ENCODE measurements at regions not wholly inside any gene's neighbourhood (a gene's known extent, or its start where the extent isn't known, plus 50 kb on each side); places are given as distances from the start of the nearest gene placed in this dataset.
"Not testable (repeated sequence)": the region's sequence is repeated elsewhere in the genome, so short reads cannot be mapped to it uniquely, and the experiment has no call there.

DNA sequence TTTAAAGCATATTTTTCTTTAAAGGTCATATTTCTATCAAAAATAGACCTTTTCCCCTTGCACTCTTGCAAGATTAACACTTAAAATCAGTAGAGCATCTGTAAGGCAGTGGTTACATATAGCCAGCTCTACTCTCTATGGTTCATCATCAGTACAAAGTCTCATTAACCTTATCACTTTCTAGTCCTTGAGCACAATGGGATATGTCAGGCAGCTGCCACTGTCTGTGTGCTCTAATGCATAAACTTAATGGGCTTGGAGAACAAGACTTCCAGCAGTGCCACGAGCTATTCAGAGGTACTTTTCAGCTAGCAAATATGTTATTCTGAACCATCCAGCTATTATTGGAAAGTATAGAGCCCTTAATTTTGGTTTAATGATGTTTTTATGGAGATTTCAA, 393.7 kb downstream of the GASK1B start:
- no peak for DNase-seq (ENCODE audit: low read depth)

DNA sequence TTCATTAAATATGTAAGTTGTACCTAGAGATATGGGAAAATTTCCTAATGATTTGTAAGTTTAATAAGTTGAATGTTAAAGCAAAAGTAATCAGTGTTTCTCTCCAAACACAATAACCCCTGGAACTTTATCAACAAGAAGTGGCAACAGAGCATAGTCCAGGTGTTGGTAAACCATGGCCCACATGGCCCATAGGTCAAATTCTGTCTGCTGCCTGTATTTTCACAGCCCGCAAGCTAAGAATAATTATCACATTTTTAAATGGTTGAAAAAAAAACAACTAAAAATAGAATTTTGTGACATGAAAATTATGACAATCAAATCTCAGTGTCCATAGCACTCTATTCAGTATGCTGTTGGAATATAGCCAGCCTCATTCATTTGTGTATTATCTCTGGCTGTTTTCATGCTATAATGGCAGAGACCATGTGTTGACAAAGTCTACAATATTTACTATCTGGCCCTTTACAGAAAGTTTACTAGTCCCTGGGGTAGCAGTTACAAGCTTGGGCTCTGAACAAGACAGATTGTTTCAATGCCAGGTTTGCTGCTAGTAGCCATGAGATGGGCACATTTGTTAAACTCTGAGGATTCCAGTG, 395.8 kb downstream of the GASK1B start:
- DNase-seq (ENCODE audit: low read depth), result no peak

DNA sequence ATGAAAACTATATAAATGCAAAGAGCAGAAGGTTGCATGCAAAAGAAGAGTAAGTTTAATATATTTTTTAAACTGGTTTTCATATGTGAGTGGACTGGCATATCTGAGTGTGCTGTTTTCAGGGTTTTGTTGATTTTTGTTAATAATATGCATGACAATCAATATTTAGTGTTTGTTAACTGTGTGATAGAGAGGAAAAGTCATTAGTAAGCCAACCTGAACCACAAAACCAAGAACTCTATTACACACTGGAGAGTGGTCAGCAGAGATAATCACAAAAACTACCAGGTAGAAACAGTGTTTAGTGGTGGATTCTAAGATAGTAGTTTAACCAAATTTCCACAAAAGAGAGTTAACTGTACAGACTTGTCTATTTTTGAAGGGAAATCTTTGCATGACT, 396.9 kb downstream of the GASK1B start:
- no peak for DNase-seq (ENCODE audit: low read depth)

DNA sequence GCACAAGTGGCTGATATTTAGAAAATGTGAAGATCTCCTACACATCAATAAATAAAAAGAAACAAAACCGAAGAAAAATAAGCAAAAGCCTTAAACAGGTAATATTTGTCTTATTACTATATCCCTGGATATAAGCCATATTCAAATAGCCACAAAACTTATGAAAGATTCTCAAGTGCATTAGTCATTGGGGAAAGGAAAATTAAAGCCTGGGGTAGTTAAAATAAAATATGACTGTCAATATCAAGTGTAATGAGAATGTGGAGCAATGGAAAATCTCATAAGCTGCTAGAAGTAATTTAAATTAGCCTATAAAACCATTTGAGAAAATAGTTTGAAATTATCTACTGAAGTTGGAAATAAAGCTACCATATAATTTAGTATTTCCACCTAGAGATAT, 399.9 kb downstream of the GASK1B start:
- DNase-seq (ENCODE audit: low read depth), result no peak

DNA sequence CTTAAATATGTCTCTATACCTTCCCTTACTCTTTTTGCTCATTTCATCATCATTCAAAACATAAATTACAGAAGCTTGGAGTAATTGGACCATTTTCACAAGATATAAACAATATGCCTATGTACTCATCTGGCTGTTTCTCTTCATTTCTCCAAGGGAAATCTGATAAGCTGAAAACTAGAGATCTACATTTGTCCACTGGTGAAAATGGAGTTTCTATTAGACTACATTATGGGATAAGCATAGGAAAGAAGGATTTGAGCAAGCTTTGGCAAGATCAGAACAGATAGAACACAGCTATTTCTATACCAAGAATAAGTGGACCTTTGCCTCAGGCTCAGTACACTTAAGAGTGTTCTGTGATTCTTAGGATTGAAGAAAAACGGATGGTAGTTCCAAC, 404.4 kb downstream of the GASK1B start:
- DNase-seq (ENCODE audit: low read depth), result no peak

DNA sequence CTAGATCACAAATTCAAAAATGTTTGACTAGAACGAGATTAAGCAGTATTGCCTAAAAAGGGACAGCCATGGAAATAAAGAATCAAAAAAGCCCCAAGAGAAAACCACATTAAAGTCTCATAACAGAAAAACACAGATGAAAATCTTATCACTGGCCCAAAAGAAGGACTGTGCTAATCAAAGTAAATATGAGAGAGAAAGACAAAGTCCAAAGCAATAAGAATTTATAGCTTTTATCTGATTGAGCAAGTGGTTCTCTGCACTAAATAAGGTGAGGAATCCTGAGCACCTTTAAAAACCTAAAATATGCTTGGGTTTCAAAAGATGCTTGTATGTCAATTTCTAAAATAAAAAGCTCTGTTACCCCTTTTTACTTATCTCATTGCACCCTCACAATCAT, 409.3 kb downstream of the GASK1B start:
- no peak for DNase-seq (ENCODE audit: low read depth)

DNA sequence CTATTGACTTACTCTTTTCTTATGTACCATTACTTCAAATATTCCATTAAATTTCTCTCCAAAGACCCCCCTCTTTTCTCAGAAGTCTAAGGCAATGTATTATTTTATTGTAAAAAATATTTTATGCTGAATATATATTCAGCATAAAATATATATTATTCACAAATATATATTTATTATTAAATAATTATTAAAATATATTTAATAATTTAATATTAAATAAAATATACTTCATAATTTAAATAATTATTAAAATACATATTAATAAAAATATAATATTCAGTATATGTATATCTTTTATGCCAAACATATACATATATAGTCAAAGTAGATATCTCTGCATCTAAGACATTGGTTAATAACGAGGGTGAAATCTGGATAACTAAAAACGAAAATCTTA, 418.4 kb downstream of the GASK1B start:
- DNase-seq (ENCODE audit: low read depth), result no peak

DNA sequence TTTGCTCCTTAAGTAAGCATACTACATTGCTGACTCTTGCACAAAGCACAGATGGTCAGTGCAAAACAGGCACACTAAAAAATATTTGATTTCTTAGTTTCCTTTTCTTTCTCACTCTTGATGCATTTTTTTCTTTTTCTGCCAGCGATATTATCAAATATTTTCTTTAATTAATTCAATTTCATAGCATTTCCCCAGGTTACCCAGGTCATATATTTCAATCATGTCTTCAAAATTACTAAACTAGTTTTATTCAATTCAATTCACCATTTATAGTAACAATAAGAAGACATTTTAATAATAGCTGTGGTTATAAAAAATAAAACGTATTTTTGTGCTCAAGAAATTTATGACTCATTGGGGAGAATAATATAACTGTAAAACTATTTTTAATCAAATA, 421.2 kb downstream of the GASK1B start:
- no peak for DNase-seq (ENCODE audit: low read depth)

DNA sequence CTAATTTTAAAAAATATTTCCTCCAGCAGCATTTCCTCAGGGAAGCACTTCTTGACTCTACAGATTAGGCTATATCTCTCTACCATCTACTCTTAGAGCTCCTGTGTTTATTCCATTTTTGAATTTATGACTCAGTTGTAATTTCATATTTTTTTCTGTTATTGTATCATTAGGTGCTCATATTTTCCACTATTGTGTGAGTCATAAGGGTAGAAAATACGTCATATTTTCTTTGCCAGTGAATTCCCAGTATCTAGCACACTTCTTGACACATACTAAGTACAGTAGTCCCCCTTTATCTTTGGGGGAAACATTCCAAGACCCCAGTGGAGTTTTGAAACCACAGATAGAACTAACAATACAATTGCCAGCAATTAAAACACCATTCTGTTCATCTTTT, 431.2 kb downstream of the GASK1B start:
- no peak for DNase-seq (ENCODE audit: low read depth)

DNA sequence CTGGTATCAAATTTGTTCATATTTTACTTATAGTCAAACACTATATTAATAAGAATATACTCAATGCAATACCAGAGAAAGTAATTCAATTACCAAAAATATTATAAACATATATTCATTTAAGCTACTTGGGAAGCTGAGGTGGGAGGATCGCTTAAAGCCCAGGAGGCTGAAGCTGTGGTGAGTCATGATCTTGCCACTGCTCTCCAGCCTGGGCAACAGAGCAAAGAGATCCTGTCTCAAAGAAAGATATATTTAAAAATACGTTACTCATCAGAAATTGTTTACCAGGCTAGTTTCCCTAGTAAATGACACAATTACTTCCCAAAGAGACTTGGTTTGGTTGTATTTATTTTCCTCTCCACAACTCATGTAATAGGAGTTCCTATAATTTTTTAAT, 433.6 kb downstream of the GASK1B start:
- DNase-seq (ENCODE audit: low read depth), result no peak

DNA sequence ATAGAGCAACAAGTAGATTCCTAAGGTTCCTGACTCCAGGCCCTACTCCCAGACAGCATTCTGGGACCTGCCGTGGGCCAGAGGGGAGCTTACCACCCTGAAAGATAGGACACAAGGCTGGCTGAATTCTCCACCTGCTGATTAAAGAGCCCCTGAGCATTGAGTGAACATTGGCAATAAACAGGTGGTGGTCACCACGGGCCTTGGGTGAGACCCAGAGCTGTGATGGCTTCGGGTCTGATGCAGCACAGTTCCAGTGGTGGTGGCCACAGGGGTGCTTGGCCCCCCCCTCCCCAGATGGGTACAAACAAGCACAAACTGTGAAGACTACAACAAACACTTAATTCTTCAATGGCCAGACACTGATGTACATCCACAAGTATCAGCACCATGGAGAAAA, 444.6 kb downstream of the GASK1B start:
- DNase-seq (ENCODE audit: low read depth), result no peak

DNA sequence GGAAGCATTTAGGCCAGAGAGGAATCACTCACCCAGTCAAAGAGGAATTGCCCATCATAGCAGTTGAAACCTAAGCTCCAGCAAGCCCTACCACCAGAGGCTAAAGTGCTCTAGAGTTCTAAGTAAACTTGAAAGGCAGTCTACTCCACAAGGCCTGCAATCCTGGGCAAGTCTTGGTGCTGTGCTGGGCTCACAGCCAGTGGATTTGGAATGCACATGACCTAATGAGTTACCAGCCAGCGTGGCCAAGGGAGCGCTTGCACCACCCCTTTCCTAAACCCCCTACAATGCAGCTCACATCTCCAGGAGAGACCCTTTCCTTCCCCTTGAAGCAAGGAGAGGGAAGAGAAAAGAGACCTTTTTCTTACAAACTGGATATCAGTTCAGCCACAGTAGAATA, 445.7 kb downstream of the GASK1B start:
- no peak for DNase-seq (ENCODE audit: low read depth)

DNA sequence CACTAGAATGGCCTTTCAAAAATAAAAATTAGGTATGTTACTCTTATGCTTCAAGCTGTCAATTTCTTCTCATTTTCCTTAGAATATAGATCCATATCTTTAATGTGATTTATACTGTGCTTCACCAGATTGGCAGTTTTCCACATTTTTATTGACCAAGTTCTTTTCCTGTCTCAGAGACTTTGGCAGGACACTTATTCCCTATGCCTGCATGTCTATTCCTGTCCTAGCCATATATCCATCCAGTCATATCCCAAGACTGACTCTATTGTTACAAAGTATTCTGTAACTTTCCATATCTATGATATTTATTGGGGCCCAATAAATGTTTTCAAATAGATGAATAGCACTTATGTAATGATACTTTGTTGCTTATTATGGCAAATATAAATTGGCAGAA, 450.7 kb downstream of the GASK1B start:
- no peak for DNase-seq (ENCODE audit: low read depth)

DNA sequence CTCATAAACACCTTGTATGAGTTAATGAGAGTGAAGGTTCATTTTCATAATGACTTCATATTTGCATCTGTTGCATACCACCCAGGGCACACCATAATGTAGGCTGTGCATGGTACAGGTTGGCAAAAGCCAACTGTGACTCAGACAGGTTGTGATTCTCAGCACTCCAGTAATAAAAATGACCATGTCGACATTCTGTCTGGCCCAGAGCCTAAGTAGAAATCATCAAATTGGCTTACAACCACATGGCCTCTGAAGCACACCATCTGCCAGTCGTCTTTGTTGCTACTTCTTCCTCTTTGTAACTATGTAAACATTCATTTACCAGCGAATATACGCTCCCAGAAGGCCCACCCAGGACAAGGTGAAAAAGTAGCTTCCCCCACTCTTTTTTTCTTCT, 459.5 kb downstream of the GASK1B start:
- DNase-seq (ENCODE audit: low read depth), result no peak

DNA sequence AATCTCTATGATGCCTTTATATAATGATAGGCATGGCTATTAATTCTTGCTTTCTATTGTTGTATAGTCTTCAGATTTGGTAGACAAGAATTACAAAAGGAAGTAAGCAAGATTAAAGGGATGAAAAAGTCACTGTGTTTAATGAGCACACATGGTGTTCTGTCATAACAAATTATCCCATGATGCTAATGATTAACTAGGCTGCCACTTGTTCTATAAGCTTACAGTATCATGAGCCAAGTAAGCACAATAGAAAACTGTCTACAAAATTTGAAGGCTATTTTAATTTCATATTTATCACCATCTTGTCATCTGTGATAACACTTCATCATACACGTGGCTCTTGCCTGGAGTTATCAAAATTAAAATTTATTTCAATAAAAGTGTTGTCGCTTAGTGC, 466.7 kb downstream of the GASK1B start:
- DNase-seq (ENCODE audit: low read depth), result no peak

DNA sequence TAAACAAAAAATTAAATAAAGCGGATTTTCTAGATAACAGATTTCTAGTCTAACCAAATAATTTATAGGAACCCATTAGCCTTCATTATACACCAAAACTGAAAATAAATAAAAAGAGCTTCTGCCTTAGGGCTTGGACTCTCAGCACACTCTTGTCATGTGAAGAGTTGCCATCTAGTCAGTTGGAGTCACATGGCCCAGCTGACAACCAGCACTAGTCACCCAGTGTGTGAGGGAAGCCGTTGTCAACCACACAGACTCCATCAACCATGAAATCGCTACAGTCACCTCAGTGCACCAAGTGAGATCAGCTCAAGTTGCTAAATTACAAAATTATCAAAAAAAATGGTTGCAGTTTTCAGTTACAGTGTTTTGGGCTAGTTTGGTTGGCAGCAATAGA, 470.0 kb downstream of the GASK1B start:
- no peak for DNase-seq (ENCODE audit: low read depth)

DNA sequence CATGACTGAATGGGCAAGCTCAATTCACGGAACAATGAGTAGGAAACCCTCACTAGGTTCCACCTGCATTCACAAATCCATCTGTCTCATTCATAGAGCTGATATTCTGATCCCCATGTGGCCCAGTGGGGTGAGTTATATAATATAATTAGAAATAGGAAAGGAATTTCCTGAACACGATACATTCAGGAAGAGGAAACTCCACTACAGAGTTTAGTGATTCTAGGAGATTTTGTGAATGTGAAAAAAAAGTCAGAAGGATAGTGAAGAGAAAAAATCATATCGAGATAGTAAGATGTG, 471.2 kb downstream of the GASK1B start:
- DNase-seq (ENCODE audit: low read depth), result no peak

DNA sequence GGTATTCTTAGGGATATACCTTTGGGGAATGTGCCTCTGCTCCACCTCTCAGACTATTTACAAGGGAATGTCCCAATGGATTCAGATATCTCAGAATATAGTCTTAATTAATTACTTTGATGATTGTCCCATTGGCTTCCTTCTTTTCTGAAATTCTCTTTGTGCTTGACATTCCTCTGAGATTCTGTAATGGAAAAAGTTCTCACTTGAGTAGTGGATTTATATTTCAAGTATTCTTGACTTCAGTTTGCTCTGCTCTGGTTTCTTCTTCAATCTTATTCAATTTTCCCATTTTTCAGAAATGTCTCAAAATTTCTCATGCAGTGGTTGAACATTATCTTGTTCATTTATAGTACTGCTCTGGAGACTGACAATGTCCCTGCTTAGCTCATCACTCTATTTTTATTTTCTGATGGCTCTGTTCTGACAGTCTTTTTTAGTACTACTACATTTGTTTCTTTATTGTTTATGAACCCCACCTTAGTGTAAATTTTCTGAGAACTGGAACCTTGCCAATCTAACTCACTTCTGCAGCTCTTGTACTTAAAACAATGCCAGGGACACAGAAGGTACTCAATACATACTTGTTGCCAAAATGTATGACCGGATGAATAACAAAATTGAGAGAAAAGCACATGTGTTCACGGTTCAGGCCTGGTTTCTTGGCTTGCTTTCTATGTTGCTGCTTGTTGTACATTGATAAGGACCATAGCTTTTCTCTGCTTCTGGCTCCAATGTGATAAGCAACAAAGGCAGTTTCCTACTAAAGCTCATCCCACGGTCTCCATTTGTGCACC, 471.7 kb downstream of the GASK1B start:
- DNase-seq (ENCODE audit: low read depth), result no peak

DNA sequence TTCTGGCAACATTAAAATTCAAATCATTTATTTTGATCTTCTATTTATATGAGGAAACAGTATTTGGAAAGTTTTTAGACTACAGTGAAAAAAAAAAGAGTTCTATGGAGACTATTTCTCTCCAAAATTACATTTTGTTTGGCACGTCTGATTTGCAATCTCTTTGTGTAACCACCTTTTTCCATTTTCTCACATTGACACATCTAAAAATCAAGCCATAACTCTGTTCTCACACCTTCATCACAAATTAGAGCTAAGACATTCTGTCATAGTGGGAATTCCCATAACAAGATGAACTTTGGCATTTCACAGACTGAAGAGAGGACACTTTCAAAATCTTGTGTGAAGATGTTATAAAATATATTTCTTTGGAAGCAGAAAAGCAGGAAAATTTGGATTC, 468.9 kb downstream of the GRIA2 start:
- DNase-seq (ENCODE audit: low read depth), result no peak

DNA sequence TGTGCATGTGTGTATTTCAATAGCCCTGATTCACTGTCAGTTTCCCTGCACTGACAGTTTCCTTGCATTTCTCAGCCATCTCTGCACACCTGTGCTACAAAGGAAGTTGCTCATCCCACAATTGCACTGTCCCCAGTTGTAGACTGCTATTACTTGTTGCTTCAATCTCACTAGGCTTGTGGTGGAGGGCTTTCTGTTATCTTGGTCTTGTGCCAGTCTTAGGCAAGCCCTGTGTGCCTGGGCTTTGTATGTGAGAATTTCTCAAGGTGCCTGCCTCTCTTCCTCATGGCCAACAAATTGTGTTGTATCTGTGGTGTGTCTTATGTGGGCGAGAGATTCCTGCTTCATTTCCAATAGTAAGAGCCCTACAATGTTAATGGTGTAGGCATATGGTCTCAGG, 467.4 kb downstream of the GRIA2 start:
- DNase-seq (ENCODE audit: low read depth), result no peak

DNA sequence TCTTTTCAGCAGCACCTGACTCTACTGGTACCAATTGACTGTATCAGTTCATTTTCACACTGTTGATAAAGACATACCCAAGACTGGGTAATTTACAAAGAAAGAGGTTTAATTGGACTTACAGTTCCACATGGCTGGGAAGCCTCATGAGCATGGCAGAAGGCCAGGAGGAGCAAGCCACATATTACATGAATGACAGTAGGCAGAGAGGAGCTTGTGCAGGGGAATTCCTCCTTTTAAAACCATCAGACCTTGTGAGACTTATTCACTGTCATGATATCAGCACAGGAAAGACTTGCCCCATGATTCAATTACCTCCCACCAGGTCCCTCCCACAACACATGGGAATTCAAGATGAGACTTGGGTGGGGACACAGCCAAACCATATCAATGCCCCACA, 458.8 kb downstream of the GRIA2 start:
- not testable (repeated sequence) for DNase-seq (ENCODE audit: low read depth)

DNA sequence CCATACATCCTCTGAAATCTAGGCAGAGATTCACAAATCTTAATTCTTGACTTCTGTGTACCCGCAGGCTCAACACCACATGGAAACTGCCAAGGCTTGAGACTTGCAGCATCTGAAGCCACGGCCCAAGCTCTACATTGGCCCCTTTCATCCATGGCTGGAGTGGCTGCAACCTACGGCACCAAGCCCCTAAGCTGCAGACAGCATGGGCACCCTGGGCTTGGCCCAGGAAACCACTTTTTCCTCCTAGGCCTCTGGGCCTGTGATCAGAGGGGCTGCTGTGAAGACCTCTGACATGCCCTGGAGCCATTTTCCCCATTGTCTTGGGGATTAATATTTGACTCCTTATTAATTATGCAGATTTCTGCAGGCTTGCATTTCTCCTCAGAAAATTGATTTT, 457.9 kb downstream of the GRIA2 start:
- DNase-seq (ENCODE audit: low read depth), result no peak

DNA sequence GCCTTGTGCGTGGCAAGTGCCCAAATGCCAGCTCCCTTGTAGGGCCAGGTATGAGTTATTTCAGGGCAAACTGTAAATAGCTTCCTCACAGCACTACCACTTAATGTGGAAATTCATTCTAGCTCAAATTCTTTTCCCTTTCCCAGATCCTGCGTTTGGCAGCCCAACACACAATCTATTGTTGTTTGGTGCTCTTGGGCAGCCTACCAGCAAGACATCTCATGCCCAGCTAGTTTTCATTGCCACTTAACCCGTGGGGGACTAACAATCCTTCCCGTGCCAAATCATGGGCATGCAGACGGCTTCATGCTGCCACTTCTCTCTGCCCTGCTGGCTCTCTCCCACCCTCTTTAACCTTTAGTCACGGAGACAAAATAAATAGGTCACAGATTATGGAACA, 454.2 kb downstream of the GRIA2 start:
- no peak for DNase-seq (ENCODE audit: low read depth)

DNA sequence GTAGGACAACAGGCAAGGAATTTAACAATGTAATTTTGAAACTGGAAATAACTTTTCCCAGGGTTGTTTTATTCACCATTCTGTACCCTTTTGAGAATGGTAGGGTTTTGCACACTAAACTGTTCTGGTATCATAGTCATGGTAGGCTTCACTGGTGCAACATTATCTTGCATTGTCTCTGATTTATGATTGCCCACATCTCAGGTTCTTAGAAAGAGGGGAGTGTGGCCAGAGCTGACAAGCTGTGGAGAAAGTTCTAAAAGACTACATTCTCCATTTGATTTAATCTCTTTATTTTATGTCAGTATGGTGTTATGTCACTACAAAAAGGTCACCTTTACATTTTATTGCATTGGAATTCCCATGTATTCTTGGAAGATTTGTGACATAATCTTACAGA, 447.3 kb downstream of the GRIA2 start:
- no peak for DNase-seq (ENCODE audit: low read depth)

Data from activated gamma-delta T cell treated with anti-CD3 and anti-CD28 coated beads, Interleukin-2, amount 50 U/mL, for 16 hours (primary cell).